ES-I3 (cell line): ENCODE measurements at regions not wholly inside any gene's neighbourhood (a gene's known extent, or its start where the extent isn't known, plus 50 kb on each side); places are given as distances from the start of the nearest gene placed in this dataset.
A peak's percentile ranks its signal among the peaks of the same experiment; 100 is the strongest.

Experiments
- H3K36me3 ChIP-seq: 2 replicates; pipeline ENCODE4 v1.6.1; 2013; ENCODE audit warnings: mild to moderate bottlenecking, low read length, control low read depth, moderate library complexity; ENCODE audit not compliant: insufficient read depth
- H3K4me1 ChIP-seq: 2 replicates; pipeline ENCODE4 v1.6.1; 2013; ENCODE audit warnings: mild to moderate bottlenecking, control low read depth, low read length; ENCODE audit not compliant: insufficient read depth
- H3K9ac ChIP-seq: 2 replicates; pipeline ENCODE4 v1.6.1; 2013; ENCODE audit warnings: low read depth, mild to moderate bottlenecking, low read length, moderate library complexity
- H3K9me3 ChIP-seq: 2 replicates; pipeline ENCODE4 v1.6.1; 2013; ENCODE audit warnings: mild to moderate bottlenecking, low read length, moderate library complexity; ENCODE audit not compliant: control insufficient read depth, insufficient read depth

GRCh38 chr14:104450811-104451401 is 128.7 kb upstream of the C14orf180 start:
- H3K36me3 ChIP-seq, result no peaks in the 10 kb centered on the region; the same call in 1 of the 2 replicates
- no peaks in the 10 kb centered on the region for H3K4me1 ChIP-seq
- no peak overlapping the region for H3K9ac ChIP-seq
- H3K9me3 ChIP-seq, result no peaks in the 10 kb centered on the region

GRCh38 chr14:104451474-104451873 is 128.1 kb upstream of the C14orf180 start:
- no peaks in the 10 kb centered on the region for H3K9me3 ChIP-seq
- H3K4me1 ChIP-seq, result no peaks in the 10 kb centered on the region
- no peaks in the 10 kb centered on the region; the same call in 1 of the 2 replicates for H3K36me3 ChIP-seq
- no peak overlapping the region for H3K9ac ChIP-seq

- no peaks in the 10 kb centered on the region for H3K4me1 ChIP-seq
- H3K36me3 ChIP-seq, result no peaks in the 10 kb centered on the region
- H3K9me3 ChIP-seq, result no peaks in the 10 kb centered on the region
- no peak overlapping the region for H3K9ac ChIP-seq
Observed at GRCh38 chr14:104458845-104459244, 120.7 kb upstream of the C14orf180 start.

GRCh38 chr14:104460791-104461651 is 118.5 kb upstream of the C14orf180 start:
- H3K36me3 ChIP-seq, result no peaks in the 10 kb centered on the region
- peak overlapping the region; percentile 51; the same call in 1 of the 2 replicates for H3K9ac ChIP-seq
- no peaks in the 10 kb centered on the region for H3K4me1 ChIP-seq
- H3K9me3 ChIP-seq, result no peaks in the 10 kb centered on the region

- Histone ChIP-seq H3K9me3 (no peaks in the 10 kb centered on the region), H3K4me1 (no peaks in the 10 kb centered on the region), H3K36me3 (no peaks in the 10 kb centered on the region), H3K9ac (peak overlapping the region; percentile 47; the same call in 1 of the 2 replicates)
Observed at GRCh38 chr14:104461676-104462449, 117.7 kb upstream of the C14orf180 start.

- Histone ChIP-seq H3K9ac (no peak overlapping the region), H3K36me3 (no peaks in the 10 kb centered on the region), H3K9me3 (no peaks in the 10 kb centered on the region), H3K4me1 (no peaks in the 10 kb centered on the region)
Observed at GRCh38 chr14:104462651-104463630, 116.6 kb upstream of the C14orf180 start.

GRCh38 chr14:104464907-104465306 is 114.7 kb upstream of the C14orf180 start:
- no peaks in the 10 kb centered on the region for H3K9me3 ChIP-seq
- H3K36me3 ChIP-seq, result no peaks in the 10 kb centered on the region
- H3K9ac ChIP-seq, result no peak overlapping the region
- no peaks in the 10 kb centered on the region for H3K4me1 ChIP-seq

GRCh38 chr14:104465482-104466390 is 113.8 kb upstream of the C14orf180 start:
- no peaks in the 10 kb centered on the region for H3K9me3 ChIP-seq
- H3K9ac ChIP-seq, result no peak overlapping the region
- no peaks in the 10 kb centered on the region for H3K36me3 ChIP-seq
- H3K4me1 ChIP-seq, result no peaks in the 10 kb centered on the region

- no peak overlapping the region for H3K9ac ChIP-seq
- no peaks in the 10 kb centered on the region for H3K9me3 ChIP-seq
- H3K4me1 ChIP-seq, result no peaks in the 10 kb centered on the region
- no peaks in the 10 kb centered on the region for H3K36me3 ChIP-seq
Observed at GRCh38 chr14:104467236-104467635, 112.3 kb upstream of the C14orf180 start.

GRCh38 chr14:104467641-104468040 is 111.9 kb upstream of the C14orf180 start:
- H3K4me1 ChIP-seq, result no peaks in the 10 kb centered on the region
- H3K9me3 ChIP-seq, result no peaks in the 10 kb centered on the region
- H3K9ac ChIP-seq, result no peak overlapping the region
- no peaks in the 10 kb centered on the region for H3K36me3 ChIP-seq

- no peak overlapping the region for H3K9ac ChIP-seq
- H3K9me3 ChIP-seq, result no peaks in the 10 kb centered on the region
Observed at GRCh38 chr14:104469591-104469990, 110.0 kb upstream of the C14orf180 start.

GRCh38 chr14:104470588-104470987 is 109.0 kb upstream of the C14orf180 start:
- H3K36me3 ChIP-seq, result no peaks in the 10 kb centered on the region
- no peaks in the 10 kb centered on the region for H3K9me3 ChIP-seq
- no peaks in the 10 kb centered on the region for H3K4me1 ChIP-seq
- no peak overlapping the region for H3K9ac ChIP-seq

More at GRCh38 chr14:104469591-104469990, 110.0 kb upstream of the C14orf180 start:
- no peaks in the 10 kb centered on the region for H3K36me3 ChIP-seq
- no peaks in the 10 kb centered on the region for H3K4me1 ChIP-seq

- Histone ChIP-seq H3K9ac (no peak overlapping the region), H3K9me3 (no peaks in the 10 kb centered on the region), H3K36me3 (no peaks in the 10 kb centered on the region), H3K4me1 (no peaks in the 10 kb centered on the region)
Observed at GRCh38 chr14:104471114-104471513, 108.5 kb upstream of the C14orf180 start.
